ENCODE measurements at regions not wholly inside any gene's neighbourhood (a gene's known extent, or its start where the extent isn't known, plus 50 kb on each side); places are given as distances from the start of the nearest gene placed in this dataset.

DNA sequence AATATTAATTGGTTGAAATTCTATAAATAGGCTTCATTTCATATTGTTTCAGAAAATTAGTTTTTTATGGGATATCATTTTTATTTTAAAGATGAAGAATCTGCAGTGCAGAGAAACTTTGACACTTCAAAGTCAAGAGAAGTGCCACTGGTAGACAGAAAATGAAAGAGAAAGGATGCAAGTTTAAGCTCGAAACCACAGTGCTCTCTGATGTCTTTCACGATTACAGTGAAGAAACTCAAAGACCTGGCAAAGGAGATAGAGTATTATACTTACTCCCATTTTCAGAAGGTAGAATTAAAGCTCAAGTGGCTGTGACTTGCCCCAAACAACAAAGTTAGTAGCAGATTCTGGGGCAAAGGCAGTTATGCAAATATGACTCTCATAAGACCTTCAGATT lies 745.4 kb downstream of the TECRL start:
- TF ChIP-seq CTCF (conservative IDR thresholded peaks at IDR 0.05 in 1 of 2, IDR thresholded peaks at IDR 0.05 in 1 of 2; ENCODE audit: extremely low read depth in 1 of 2, insufficient read depth in 1 of 2, low read depth in 1 of 2, low read length in 2 of 2), result no peak
- no peak for TF ChIP-seq EZH2 (IDR thresholded peaks at IDR 0.05; ENCODE audit: borderline replicate concordance, low read length)
